ENCODE measurements at regions not wholly inside any gene's neighbourhood (a gene's known extent, or its start where the extent isn't known, plus 50 kb on each side); places are given as distances from the start of the nearest gene placed in this dataset.

DNA sequence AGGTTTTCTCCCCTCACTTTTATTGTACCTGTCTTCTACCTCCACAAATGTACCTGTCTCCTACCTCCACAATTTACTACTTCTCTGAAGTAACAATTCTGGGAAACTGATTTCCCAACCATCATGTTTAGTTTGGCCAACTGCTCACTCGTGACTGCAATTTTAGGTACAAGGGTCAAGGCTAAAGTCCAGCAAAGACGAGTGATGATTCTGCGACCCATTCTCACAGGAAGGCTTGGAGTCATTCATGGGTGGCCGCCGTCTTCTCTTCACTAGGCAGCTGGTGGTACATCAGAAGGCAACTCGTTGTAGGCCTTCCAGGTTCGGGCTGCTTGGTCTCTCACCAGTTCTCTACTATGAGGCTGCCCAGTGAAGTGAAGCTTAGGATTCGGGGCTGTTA lies 483.8 kb upstream of the JARID2 start (continued):
- TF ChIP-seq CEBPB (IDR thresholded peaks at IDR 0.05; ENCODE audit: borderline replicate concordance, low read depth, low read length) (peak; percentile 37; the same call in 1 of the 2 replicates), BRCA1 (CRISPR knock-in tag; IDR thresholded peaks at IDR 0.05) (no peak), XRCC5 (optimal IDR thresholded peaks at IDR 0.05; ENCODE audit: low read length) (no peak), THAP7 (CRISPR knock-in tag; IDR thresholded peaks at IDR 0.05) (no peak), GFI1 (CRISPR knock-in tag; IDR thresholded peaks at IDR 0.05; ENCODE audit: borderline replicate concordance) (no peak), ZNF879 (CRISPR knock-in tag; IDR thresholded peaks at IDR 0.05) (no peak), NCOA2 (CRISPR knock-in tag; IDR thresholded peaks at IDR 0.05) (0 out of 2 replicates have a peak, but pooled peaks have one; percentile 24), ZNF432 (CRISPR knock-in tag; IDR thresholded peaks at IDR 0.05; ENCODE audit: borderline replicate concordance) (no peak), ZNF644 (CRISPR knock-in tag; IDR thresholded peaks at IDR 0.05; ENCODE audit: low read depth) (0 out of 2 replicates have a peak, but pooled peaks have one; percentile 23), HNF4G (IDR thresholded peaks at IDR 0.05; ENCODE audit: borderline replicate concordance, low read depth, low read length) (peak; percentile 57; the same call in 1 of the 2 replicates), HNF4G (CRISPR knock-in tag; IDR thresholded peaks at IDR 0.05; ENCODE audit: borderline replicate concordance, low read depth) (no peak), ARID5B (CRISPR knock-in tag; IDR thresholded peaks at IDR 0.05) (0 out of 2 replicates have a peak, but pooled peaks have one; percentile 28)
- TF ChIP-seq, protein P1, sequence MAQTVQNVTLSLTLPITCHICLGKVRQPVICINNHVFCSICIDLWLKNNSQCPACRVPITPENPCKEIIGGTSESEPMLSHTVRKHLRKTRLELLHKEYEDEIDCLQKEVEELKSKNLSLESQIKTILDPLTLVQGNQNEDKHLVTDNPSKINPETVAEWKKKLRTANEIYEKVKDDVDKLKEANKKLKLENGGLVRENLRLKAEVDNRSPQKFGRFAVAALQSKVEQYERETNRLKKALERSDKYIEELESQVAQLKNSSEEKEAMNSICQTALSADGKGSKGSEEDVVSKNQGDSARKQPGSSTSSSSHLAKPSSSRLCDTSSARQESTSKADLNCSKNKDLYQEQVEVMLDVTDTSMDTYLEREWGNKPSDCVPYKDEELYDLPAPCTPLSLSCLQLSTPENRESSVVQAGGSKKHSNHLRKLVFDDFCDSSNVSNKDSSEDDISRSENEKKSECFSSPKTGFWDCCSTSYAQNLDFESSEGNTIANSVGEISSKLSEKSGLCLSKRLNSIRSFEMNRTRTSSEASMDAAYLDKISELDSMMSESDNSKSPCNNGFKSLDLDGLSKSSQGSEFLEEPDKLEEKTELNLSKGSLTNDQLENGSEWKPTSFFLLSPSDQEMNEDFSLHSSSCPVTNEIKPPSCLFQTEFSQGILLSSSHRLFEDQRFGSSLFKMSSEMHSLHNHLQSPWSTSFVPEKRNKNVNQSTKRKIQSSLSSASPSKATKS (CRISPR knock-in tag; IDR thresholded peaks at IDR 0.05) = no peak

Measured in HepG2 (cell line).